Tibial nerve (tissue), 4 donors: ENCODE measurements at regions not wholly inside any gene's neighbourhood (a gene's known extent, or its start where the extent isn't known, plus 50 kb on each side); places are given as distances from the start of the nearest gene placed in this dataset.

Experiments used
- EP300 ChIP-seq, 2 donors: sonication (generic); formaldehyde crosslinking; IDR thresholded peaks; one replicate each; pipeline ENCODE4 v1.6.1; 2017; ENCODE audit warnings: antibody characterized with exemption in 2 of 2, mild to moderate bottlenecking in 1 of 2
- POLR2A ChIP-seq, 2 donors: fragments of 450-650 bp; IDR thresholded peaks; one replicate each; pipeline ENCODE4 v1.6.1; 2017; ENCODE audit warnings: antibody characterized with exemption in 2 of 2, mild to moderate bottlenecking in 2 of 2, moderate library complexity in 2 of 2
- TF ChIP-seq, protein P1 (sequence below), 5 experiments: fragments of 200-600 bp in 3 of 5; fragments of 450-650 bp in 2 of 5; sonication (generic) in 3 of 5; IDR thresholded peaks; one replicate each; pipeline ENCODE4 v1.5.1; 2016 to 2019; ENCODE audit warnings: antibody characterized with exemption in 5 of 5, mild to moderate bottlenecking in 3 of 5, moderate library complexity in 2 of 5

DNA sequence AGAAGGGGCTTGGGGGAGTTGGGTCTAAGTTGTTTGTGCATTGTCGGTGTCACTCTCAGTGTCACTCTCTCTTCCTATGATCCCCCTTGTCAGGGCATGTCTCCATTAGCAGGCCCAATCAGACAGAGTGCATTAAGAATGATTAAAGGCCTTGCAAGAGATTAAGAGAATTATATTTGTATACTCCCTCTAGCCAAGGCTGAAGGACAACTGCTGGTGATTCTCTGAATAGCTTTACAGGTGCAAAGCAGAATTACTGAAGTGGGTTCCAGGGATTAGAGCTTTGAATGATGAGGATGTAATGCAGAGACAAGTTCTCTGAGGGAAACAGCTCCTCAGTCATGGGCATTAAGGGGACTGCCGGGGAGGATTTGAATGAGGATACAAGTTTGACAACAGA, 104.8 kb upstream of the LGALSL start:
- TF ChIP-seq, protein P1, sequence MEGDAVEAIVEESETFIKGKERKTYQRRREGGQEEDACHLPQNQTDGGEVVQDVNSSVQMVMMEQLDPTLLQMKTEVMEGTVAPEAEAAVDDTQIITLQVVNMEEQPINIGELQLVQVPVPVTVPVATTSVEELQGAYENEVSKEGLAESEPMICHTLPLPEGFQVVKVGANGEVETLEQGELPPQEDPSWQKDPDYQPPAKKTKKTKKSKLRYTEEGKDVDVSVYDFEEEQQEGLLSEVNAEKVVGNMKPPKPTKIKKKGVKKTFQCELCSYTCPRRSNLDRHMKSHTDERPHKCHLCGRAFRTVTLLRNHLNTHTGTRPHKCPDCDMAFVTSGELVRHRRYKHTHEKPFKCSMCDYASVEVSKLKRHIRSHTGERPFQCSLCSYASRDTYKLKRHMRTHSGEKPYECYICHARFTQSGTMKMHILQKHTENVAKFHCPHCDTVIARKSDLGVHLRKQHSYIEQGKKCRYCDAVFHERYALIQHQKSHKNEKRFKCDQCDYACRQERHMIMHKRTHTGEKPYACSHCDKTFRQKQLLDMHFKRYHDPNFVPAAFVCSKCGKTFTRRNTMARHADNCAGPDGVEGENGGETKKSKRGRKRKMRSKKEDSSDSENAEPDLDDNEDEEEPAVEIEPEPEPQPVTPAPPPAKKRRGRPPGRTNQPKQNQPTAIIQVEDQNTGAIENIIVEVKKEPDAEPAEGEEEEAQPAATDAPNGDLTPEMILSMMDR (IDR thresholded peaks at IDR 0.05), result no peak
- TF ChIP-seq POLR2A (IDR thresholded peaks at IDR 0.05) (no peak), EP300 (IDR thresholded peaks at IDR 0.05) (no peak)
